ENCODE measurements at regions not wholly inside any gene's neighbourhood (a gene's known extent, or its start where the extent isn't known, plus 50 kb on each side); places are given as distances from the start of the nearest gene placed in this dataset.

DNA sequence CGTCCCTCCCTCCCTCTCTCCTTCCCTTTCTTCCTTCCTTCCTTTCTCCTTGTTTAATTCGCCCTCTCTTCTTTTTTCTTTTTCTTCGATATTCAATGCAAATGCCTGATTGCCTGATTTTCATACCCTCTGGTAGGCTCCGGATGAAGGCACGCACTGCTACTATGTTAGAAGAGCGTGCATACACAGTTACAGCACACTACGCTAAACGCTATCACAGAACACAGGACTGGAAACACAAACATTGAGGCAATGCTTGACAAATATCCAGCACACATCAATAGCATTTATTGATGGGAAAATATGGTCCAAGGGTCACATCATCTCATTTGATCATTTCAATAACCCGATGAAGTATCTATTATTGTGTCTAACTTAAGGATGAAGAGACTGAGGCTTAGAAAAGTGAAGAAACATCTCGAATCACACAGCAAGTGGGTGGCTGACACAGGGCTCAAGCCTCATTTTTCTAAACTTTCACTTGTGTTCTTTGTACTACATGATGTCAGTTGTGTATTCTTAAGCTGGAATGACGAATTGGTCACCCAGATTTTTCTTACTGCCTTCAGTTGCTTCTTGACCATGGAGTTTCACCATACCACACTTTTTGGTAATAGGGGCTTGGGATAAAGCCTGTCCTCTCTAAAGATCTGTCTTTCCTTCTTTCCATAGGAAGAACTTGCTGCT, 101.8 kb downstream of the TRIB2 start:
- Mint-ChIP-seq H3K27me3 (peaks cover 2% of the 10 kb centered on the region), H3K4me3 (no peak overlapping the region), H3K9me3 (no peaks in the 10 kb centered on the region), H3K27ac (no peak overlapping the region), H3K4me1 (ENCODE audit: low read depth) (peaks cover 30% of the 10 kb centered on the region), H3K36me3 (ENCODE audit: low read depth) (no peaks in the 10 kb centered on the region)
- ATAC-seq, result no peak
- TF ChIP-seq, protein P1, sequence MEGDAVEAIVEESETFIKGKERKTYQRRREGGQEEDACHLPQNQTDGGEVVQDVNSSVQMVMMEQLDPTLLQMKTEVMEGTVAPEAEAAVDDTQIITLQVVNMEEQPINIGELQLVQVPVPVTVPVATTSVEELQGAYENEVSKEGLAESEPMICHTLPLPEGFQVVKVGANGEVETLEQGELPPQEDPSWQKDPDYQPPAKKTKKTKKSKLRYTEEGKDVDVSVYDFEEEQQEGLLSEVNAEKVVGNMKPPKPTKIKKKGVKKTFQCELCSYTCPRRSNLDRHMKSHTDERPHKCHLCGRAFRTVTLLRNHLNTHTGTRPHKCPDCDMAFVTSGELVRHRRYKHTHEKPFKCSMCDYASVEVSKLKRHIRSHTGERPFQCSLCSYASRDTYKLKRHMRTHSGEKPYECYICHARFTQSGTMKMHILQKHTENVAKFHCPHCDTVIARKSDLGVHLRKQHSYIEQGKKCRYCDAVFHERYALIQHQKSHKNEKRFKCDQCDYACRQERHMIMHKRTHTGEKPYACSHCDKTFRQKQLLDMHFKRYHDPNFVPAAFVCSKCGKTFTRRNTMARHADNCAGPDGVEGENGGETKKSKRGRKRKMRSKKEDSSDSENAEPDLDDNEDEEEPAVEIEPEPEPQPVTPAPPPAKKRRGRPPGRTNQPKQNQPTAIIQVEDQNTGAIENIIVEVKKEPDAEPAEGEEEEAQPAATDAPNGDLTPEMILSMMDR (IDR thresholded peaks at IDR 0.05), result no peak
- intact Hi-C loops (cut with micrococcal nuclease), result no loop called here
- no peak for DNase-seq
- CTCF ChIA-PET, result interaction anchor here (1.5 kb wide), 1 partner anchor 113 kb away, joined by 6 read pairs; no protein-coding TSS in a partner anchor
- POLR2A ChIA-PET, result no interaction called here

DNA sequence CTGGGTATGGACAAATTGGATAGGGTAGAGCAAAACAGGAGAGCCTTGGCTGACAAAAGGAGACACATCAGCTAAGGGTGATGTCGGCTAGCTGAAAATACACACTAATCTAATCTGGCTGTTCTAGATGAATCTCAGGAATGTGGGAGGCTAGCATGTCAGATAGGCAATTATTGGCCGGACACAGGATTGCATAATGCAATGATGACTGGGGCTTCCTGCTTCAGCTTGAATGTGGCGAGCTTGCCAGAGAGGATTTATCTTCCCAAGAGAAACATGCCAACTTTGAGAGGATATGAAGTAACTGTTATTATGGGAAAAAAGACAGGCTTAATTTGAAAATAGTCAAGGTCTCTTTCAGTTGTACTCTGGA, 102.4 kb downstream of the TRIB2 start:
- no peak overlapping the region for H3K27ac Mint-ChIP-seq
- ChIA-PET CTCF (interaction anchor here (1.5 kb wide), 1 partner anchor 113 kb away, joined by 6 read pairs; no protein-coding TSS in a partner anchor), POLR2A (no interaction called here)
- intact Hi-C loops (cut with micrococcal nuclease), result no loop called here
- H3K27me3 Mint-ChIP-seq, result peaks cover 2% of the 10 kb centered on the region
- peaks cover 30% of the 10 kb centered on the region for H3K4me1 Mint-ChIP-seq (ENCODE audit: low read depth)
- no peaks in the 10 kb centered on the region for H3K9me3 Mint-ChIP-seq
- DNase-seq (no peak), ATAC-seq (no peak)
- H3K36me3 Mint-ChIP-seq (ENCODE audit: low read depth), result no peaks in the 10 kb centered on the region
- H3K4me3 Mint-ChIP-seq, result no peak overlapping the region
- TF ChIP-seq, protein P1 (IDR thresholded peaks at IDR 0.05), result no peak

DNA sequence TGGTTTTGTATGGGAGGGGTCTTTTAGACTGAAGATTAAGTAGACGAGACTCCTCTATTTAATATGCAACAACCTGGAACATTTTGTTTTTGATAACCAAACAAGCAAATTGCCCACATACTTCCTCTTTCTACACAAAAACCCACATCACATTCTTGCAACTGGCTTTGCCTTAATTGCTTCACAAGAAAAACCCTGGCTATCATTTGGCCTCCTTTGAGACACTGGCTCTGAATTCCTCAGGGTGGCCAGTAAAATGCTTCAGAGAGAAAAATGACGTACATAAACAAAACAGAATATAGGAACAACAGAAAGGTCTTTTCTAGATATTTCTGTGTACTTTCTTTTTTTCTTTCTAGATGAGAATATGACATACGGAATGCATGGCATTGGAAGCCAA, 103.0 kb downstream of the TRIB2 start:
- ChIA-PET POLR2A (no interaction called here), CTCF (no interaction called here)
- intact Hi-C loops (cut with micrococcal nuclease), result no loop called here
- Mint-ChIP-seq H3K36me3 (ENCODE audit: low read depth) (no peaks in the 10 kb centered on the region), H3K4me1 (ENCODE audit: low read depth) (peaks cover 30% of the 10 kb centered on the region), H3K4me3 (no peak overlapping the region), H3K9me3 (no peaks in the 10 kb centered on the region), H3K27me3 (peaks cover 2% of the 10 kb centered on the region), H3K27ac (no peak overlapping the region)
- no peak for ATAC-seq
- DNase-seq, result no peak
- TF ChIP-seq, protein P1 (IDR thresholded peaks at IDR 0.05), result no peak

DNA sequence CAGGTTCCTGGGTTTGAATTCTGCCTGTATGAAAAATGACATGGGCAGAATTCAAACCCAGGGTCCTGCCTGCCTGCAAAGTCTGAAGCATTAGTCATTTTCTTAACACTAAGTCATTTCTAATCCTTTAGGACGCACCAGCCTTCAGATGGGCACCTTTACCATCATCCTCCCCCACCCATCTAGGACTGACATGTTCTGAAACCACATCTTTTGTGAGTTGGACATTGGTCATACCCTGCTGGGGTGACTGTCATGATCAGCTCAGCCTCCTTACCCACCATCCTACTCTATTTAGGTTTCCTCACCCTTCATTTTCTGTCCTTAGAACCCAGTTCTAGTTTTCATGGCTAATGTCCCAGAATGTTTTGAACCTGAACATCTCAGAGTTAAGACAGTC, 104.9 kb downstream of the TRIB2 start:
- ChIA-PET CTCF (interaction anchor here (0.6 kb wide), 1 partner anchor 100 kb away, joined by 3 read pairs; no protein-coding TSS in a partner anchor), POLR2A (no interaction called here)
- Mint-ChIP-seq H3K9me3 (no peaks in the 10 kb centered on the region), H3K27ac (no peak overlapping the region), H3K4me3 (no peak overlapping the region), H3K36me3 (ENCODE audit: low read depth) (no peaks in the 10 kb centered on the region), H3K4me1 (ENCODE audit: low read depth) (peaks cover 19% of the 10 kb centered on the region), H3K27me3 (peaks cover 2% of the 10 kb centered on the region)
- intact Hi-C loops (cut with micrococcal nuclease), result no loop called here
- ATAC-seq (peak; percentile 30), DNase-seq (no peak)
- TF ChIP-seq, protein P1 (IDR thresholded peaks at IDR 0.05), result no peak

GRCh38 chr2:12824351-12824777, 107.6 kb downstream of the TRIB2 start:
- ChIA-PET POLR2A (no interaction called here), CTCF (interaction anchor here (1.1 kb wide), 1 partner anchor 106 kb away, joined by 3 read pairs; no protein-coding TSS in a partner anchor)
- H3K27ac Mint-ChIP-seq, result no peak overlapping the region
- no peaks in the 10 kb centered on the region for H3K9me3 Mint-ChIP-seq
- intact Hi-C loops (cut with micrococcal nuclease), result no loop called here
- ATAC-seq (no peak), DNase-seq (no peak)
- TF ChIP-seq, protein P1 (IDR thresholded peaks at IDR 0.05), result no peak
- H3K27me3 Mint-ChIP-seq, result no peaks in the 10 kb centered on the region
- no peaks in the 10 kb centered on the region for H3K36me3 Mint-ChIP-seq (ENCODE audit: low read depth)
- H3K4me1 Mint-ChIP-seq (ENCODE audit: low read depth), result peaks cover 7% of the 10 kb centered on the region
- H3K4me3 Mint-ChIP-seq, result no peak overlapping the region

Data from activated CD8-positive, alpha-beta T cell treated with anti-CD3 and anti-CD28 coated beads for 36 hours (primary cell).